ENCODE measurements at regions not wholly inside any gene's neighbourhood (a gene's known extent, or its start where the extent isn't known, plus 50 kb on each side); places are given as distances from the start of the nearest gene placed in this dataset.

- TF ChIP-seq, protein P1, sequence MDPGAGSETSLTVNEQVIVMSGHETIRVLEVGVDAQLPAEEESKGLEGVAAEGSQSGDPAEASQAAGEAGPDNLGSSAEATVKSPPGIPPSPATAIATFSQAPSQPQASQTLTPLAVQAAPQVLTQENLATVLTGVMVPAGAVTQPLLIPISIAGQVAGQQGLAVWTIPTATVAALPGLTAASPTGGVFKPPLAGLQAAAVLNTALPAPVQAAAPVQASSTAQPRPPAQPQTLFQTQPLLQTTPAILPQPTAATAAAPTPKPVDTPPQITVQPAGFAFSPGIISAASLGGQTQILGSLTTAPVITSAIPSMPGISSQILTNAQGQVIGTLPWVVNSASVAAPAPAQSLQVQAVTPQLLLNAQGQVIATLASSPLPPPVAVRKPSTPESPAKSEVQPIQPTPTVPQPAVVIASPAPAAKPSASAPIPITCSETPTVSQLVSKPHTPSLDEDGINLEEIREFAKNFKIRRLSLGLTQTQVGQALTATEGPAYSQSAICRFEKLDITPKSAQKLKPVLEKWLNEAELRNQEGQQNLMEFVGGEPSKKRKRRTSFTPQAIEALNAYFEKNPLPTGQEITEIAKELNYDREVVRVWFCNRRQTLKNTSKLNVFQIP (CRISPR knock-in tag; IDR thresholded peaks at IDR 0.05; ENCODE audit: borderline replicate concordance, low read depth), result no peak
- TF ChIP-seq GLIS3 (CRISPR knock-in tag; IDR thresholded peaks at IDR 0.05), result no peak
- no peak for TF ChIP-seq BACH2 (CRISPR knock-in tag; IDR thresholded peaks at IDR 0.05; ENCODE audit: borderline replicate concordance)
- TF ChIP-seq ARNTL (CRISPR knock-in tag; IDR thresholded peaks at IDR 0.05; ENCODE audit: borderline replicate concordance, low read depth), result no peak
- ATAC-seq, result no peak
Observed at GRCh38 chr5:89425062-89425461, 542.1 kb upstream of the MEF2C start.

GRCh38 chr5:89421035-89421434 lies 538.1 kb upstream of the MEF2C start:
- TF ChIP-seq TOX (CRISPR knock-in tag; IDR thresholded peaks at IDR 0.05; ENCODE audit: borderline replicate concordance) (no peak), ZC3H10 (CRISPR knock-in tag; IDR thresholded peaks at IDR 0.05) (peak; percentile 9; the same call in 1 of the 2 replicates)
- ATAC-seq, result no peak; the same call in 1 of the 3 replicates

DNA sequence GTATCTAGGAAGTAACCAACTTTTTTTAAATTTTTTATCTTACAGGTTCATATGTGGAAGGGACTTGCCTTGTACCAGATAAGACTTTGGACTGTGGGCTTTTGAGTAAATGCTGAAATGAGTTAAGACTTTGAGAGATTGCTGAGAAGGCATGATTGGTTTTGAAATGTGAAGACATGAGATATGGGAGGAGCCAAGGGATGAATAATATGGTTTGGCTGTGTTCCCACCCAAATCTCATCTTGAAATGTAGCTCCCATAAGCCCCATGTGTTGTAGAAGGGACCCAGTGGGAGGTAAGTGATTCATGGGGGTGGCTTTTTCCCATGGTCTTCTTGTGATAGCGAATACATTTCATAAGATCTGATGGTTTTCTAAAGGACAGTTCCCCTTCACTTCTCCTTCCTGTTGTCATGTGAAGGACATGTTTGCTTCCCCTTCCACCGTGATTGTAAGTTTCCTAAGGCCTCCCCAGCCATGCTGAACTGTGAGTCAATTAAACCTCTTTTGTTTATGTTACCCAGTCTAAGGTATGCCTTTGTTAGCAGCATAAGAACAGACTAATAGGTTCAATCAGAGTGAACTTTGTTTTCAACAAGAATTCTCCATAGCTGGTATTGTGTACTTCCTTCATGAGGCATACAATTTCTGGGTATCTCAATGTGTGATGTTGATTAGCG lies 535.6 kb upstream of the MEF2C start:
- TF ChIP-seq SNAI2 (CRISPR knock-in tag; IDR thresholded peaks at IDR 0.05) (no peak), ISL1 (CRISPR knock-in tag; IDR thresholded peaks at IDR 0.05) (no peak)
- no peak for ATAC-seq

GRCh38 chr5:89417990-89418389 lies 535.0 kb upstream of the MEF2C start:
- no peak for TF ChIP-seq TCF4 (CRISPR knock-in tag; IDR thresholded peaks at IDR 0.05; ENCODE audit: borderline replicate concordance)
- TF ChIP-seq GLIS3 (CRISPR knock-in tag; IDR thresholded peaks at IDR 0.05), result no peak
- no peak for TF ChIP-seq ARNTL (CRISPR knock-in tag; IDR thresholded peaks at IDR 0.05; ENCODE audit: borderline replicate concordance, low read depth)
- TF ChIP-seq, protein P1 (CRISPR knock-in tag; IDR thresholded peaks at IDR 0.05; ENCODE audit: borderline replicate concordance, low read depth), result no peak
- TF ChIP-seq ZNF70 (CRISPR knock-in tag; IDR thresholded peaks at IDR 0.05), result no peak
- no peak for TF ChIP-seq TOX (CRISPR knock-in tag; IDR thresholded peaks at IDR 0.05; ENCODE audit: borderline replicate concordance)
- TF ChIP-seq BACH2 (CRISPR knock-in tag; IDR thresholded peaks at IDR 0.05; ENCODE audit: borderline replicate concordance), result no peak
- TF ChIP-seq ESRRG (CRISPR knock-in tag; IDR thresholded peaks at IDR 0.05), result no peak
- TF ChIP-seq ZFP30 (CRISPR knock-in tag; IDR thresholded peaks at IDR 0.05), result no peak
- no peak for TF ChIP-seq TSHZ2 (CRISPR knock-in tag; IDR thresholded peaks at IDR 0.05)
- no peak for TF ChIP-seq CSRNP3 (CRISPR knock-in tag; IDR thresholded peaks at IDR 0.05)
- TF ChIP-seq ZFP3 (CRISPR knock-in tag; IDR thresholded peaks at IDR 0.05), result no peak
- TF ChIP-seq SNAI2 (CRISPR knock-in tag; IDR thresholded peaks at IDR 0.05), result no peak
- TF ChIP-seq ISL1 (CRISPR knock-in tag; IDR thresholded peaks at IDR 0.05), result no peak
- no peak for TF ChIP-seq PPARA (CRISPR knock-in tag; IDR thresholded peaks at IDR 0.05; ENCODE audit: borderline replicate concordance)
- no peak for TF ChIP-seq ZC3H10 (CRISPR knock-in tag; IDR thresholded peaks at IDR 0.05)
- TF ChIP-seq, protein P2, sequence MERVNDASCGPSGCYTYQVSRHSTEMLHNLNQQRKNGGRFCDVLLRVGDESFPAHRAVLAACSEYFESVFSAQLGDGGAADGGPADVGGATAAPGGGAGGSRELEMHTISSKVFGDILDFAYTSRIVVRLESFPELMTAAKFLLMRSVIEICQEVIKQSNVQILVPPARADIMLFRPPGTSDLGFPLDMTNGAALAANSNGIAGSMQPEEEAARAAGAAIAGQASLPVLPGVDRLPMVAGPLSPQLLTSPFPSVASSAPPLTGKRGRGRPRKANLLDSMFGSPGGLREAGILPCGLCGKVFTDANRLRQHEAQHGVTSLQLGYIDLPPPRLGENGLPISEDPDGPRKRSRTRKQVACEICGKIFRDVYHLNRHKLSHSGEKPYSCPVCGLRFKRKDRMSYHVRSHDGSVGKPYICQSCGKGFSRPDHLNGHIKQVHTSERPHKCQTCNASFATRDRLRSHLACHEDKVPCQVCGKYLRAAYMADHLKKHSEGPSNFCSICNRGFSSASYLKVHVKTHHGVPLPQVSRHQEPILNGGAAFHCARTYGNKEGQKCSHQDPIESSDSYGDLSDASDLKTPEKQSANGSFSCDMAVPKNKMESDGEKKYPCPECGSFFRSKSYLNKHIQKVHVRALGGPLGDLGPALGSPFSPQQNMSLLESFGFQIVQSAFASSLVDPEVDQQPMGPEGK (CRISPR knock-in tag; IDR thresholded peaks at IDR 0.05; ENCODE audit: borderline replicate concordance), result no peak
- TF ChIP-seq ZNF565 (CRISPR knock-in tag; conservative IDR thresholded peaks at IDR 0.05; ENCODE audit: low read depth), result no peak
- TF ChIP-seq RARB (CRISPR knock-in tag; IDR thresholded peaks at IDR 0.05), result no peak
- TF ChIP-seq OSR1 (CRISPR knock-in tag; IDR thresholded peaks at IDR 0.05), result no peak
- no peak for ATAC-seq
